H1 (cell line): ENCODE measurements at regions not wholly inside any gene's neighbourhood (a gene's known extent, or its start where the extent isn't known, plus 50 kb on each side); places are given as distances from the start of the nearest gene placed in this dataset.

Experiments
- CTCF ChIA-PET: fragments of 300-600 bp; sonication (Branson Sonifier 250); formaldehyde crosslinking; loops from one replicate; lab custom pipeline; 2021; ENCODE audit not compliant: partially characterized antibody; lab: Charles Lee
- POLR2A ChIA-PET: fragments of 300-600 bp; sonication (Branson Sonifier 250); formaldehyde crosslinking; loops from one replicate; lab custom pipeline; 2021; ENCODE audit warnings: inconsistent platforms; ENCODE audit not compliant: partially characterized antibody; lab: Charles Lee
- DNase-seq, 2 experiments: peaks; one replicate each; pipeline versions ENCODE4 v3.0.0 to v3.0.0-alpha.2; 2010 to 2022; ENCODE audit warnings: low spot score in 2 of 2, low read depth in 1 of 2, mixed read lengths in 1 of 2
- FAIRE-seq: peaks from 2 replicates; lab custom pipeline; 2011; peaks lifted over from hg19 to GRCh38; lab: Jason Lieb, UNC
- H2AFZ ChIP-seq: 2 replicates; pipeline ENCODE4 v1.8.1; 2012; ENCODE audit warnings: low read length, inconsistent platforms
- H2AK5ac ChIP-seq: 2 replicates; pipeline ENCODE4 v1.6.1; 2013; ENCODE audit warnings: low read depth, low read length
- H2BK120ac ChIP-seq: replicated peaks from 2 replicates; pipeline ENCODE3; 2013; ENCODE audit warnings: low read depth, low read length, inconsistent platforms
- H2BK12ac ChIP-seq: 2 replicates; pipeline ENCODE4 v1.6.1; 2013; ENCODE audit warnings: low read depth, low read length
- H2BK15ac ChIP-seq: 2 replicates; pipeline ENCODE4 v1.6.1; 2013; ENCODE audit warnings: low read length
- H2BK20ac ChIP-seq: 2 replicates; pipeline ENCODE4 v1.6.1; 2013; ENCODE audit warnings: low read length
- H2BK5ac ChIP-seq: 2 replicates; pipeline ENCODE4 v1.6.1; 2013; ENCODE audit warnings: low read depth, low read length
- H3K14ac ChIP-seq: 2 replicates; pipeline ENCODE4 v1.6.1; 2013; ENCODE audit warnings: inconsistent platforms; ENCODE audit not compliant: insufficient read length
- H3K18ac ChIP-seq: 2 replicates; pipeline ENCODE4 v1.6.1; 2013; ENCODE audit warnings: low read length; ENCODE audit errors: extremely low read depth
- H3K23ac ChIP-seq: 2 replicates; pipeline ENCODE4 v1.6.1; 2013; ENCODE audit warnings: inconsistent platforms; ENCODE audit not compliant: insufficient read length
- H3K23me2 ChIP-seq: 2 replicates; pipeline ENCODE4 v1.6.1; 2013; ENCODE audit warnings: low read depth, low read length
- H3K27ac ChIP-seq: 2 replicates; pipeline ENCODE4 v1.6.1; 2011; ENCODE audit warnings: low read depth, low read length, inconsistent platforms
- H3K27me3 ChIP-seq, 4 experiments: replicated peaks in 1 of 4; 1 replicate in 1 of 4; 2 replicates in 3 of 4; pipeline versions ENCODE4 v1.6.1 to v1.8.1; 2011 to 2013; ENCODE audit warnings: low read length in 3 of 4, mild to moderate bottlenecking in 3 of 4, inconsistent platforms in 2 of 4, mixed read lengths in 2 of 4, moderate library complexity in 1 of 4; ENCODE audit not compliant: control insufficient read depth in 3 of 4, insufficient read depth in 3 of 4; ENCODE audit errors: extremely low read depth in 1 of 4
- H3K36me3 ChIP-seq, 4 experiments: 2 replicates each; pipeline versions ENCODE4 v1.6.1 to v1.8.1; 2011 to 2013; ENCODE audit warnings: mild to moderate bottlenecking in 4 of 4, low read length in 3 of 4, moderate library complexity in 2 of 4, control low read depth in 1 of 4, inconsistent platforms in 1 of 4; ENCODE audit not compliant: insufficient read depth in 4 of 4, control insufficient read depth in 2 of 4
- H3K4ac ChIP-seq: replicated peaks from 2 replicates; pipeline ENCODE3; 2013; ENCODE audit warnings: low read length, low read depth, mixed read lengths, inconsistent platforms; ENCODE audit not compliant: insufficient read length
- H3K4me1 ChIP-seq, 4 experiments: replicated peaks in 1 of 4; 1 replicate in 1 of 4; 2 replicates in 3 of 4; pipeline versions ENCODE4 v1.6.1 to v1.8.1; 2011 to 2013; ENCODE audit warnings: low read length in 3 of 4, inconsistent platforms in 2 of 4, mixed read lengths in 1 of 4; ENCODE audit not compliant: insufficient read depth in 4 of 4, control insufficient read depth in 3 of 4
- H3K4me2 ChIP-seq, 2 experiments: 2 replicates each; pipeline versions ENCODE4 v1.6.1 to v1.8.1; 2011 to 2013; ENCODE audit warnings: low read depth in 2 of 2, low read length in 2 of 2, control low read depth in 1 of 2, inconsistent platforms in 1 of 2, mild to moderate bottlenecking in 1 of 2; ENCODE audit not compliant: insufficient read depth in 1 of 2
- H3K4me3 ChIP-seq, 4 experiments: fragments of 200-600, 300-600 bp in 1 of 4; sonication (generic), shearing (Covaris generic), sonication (Bioruptor Twin) in 1 of 4; 2 replicates each; pipeline versions ENCODE4 v1.5.1 to v1.8.1; 2011 to 2016; ENCODE audit warnings: low read length in 4 of 4, low read depth in 3 of 4, control low read depth in 2 of 4, inconsistent platforms in 2 of 4, mild to moderate bottlenecking in 2 of 4, mixed read lengths in 1 of 4, moderate library complexity in 1 of 4; ENCODE audit not compliant: insufficient read depth in 2 of 4; ENCODE audit errors: extremely low read depth in 1 of 4
- H3K56ac ChIP-seq: replicated peaks from 2 replicates; pipeline ENCODE3; 2013; ENCODE audit warnings: low read depth, mild to moderate bottlenecking, mixed read lengths, low read length, inconsistent platforms; ENCODE audit not compliant: insufficient read length
- H3K79me1 ChIP-seq: 2 replicates; pipeline ENCODE4 v1.6.1; 2013; ENCODE audit warnings: low read depth, low read length, control low read depth
- H3K79me2 ChIP-seq, 2 experiments: 2 replicates each; pipeline versions ENCODE4 v1.6.1 to v1.8.1; 2012 to 2013; ENCODE audit warnings: low read length in 2 of 2, mild to moderate bottlenecking in 2 of 2, inconsistent platforms in 1 of 2; ENCODE audit not compliant: insufficient read depth in 2 of 2, control insufficient read depth in 1 of 2
- H3K9ac ChIP-seq, 4 experiments: replicated peaks in 1 of 4; 1 replicate in 1 of 4; 2 replicates in 3 of 4; pipeline versions ENCODE4 v1.6.1 to v1.8.1; 2011 to 2013; ENCODE audit warnings: low read depth in 3 of 4, low read length in 3 of 4, control low read depth in 2 of 4, mild to moderate bottlenecking in 2 of 4, moderate library complexity in 2 of 4, inconsistent platforms in 1 of 4; ENCODE audit errors: extremely low read depth in 1 of 4
- H3K9me3 ChIP-seq, 2 experiments: 2 replicates each; pipeline versions ENCODE4 v1.6.1 to v1.8.1; 2012 to 2013; ENCODE audit warnings: mild to moderate bottlenecking in 2 of 2, moderate library complexity in 2 of 2, control low read depth in 1 of 2, inconsistent platforms in 1 of 2, low read depth in 1 of 2, low read length in 1 of 2, mixed read lengths in 1 of 2; ENCODE audit not compliant: insufficient read depth in 2 of 2
- H4K20me1 ChIP-seq, 2 experiments: replicated peaks in 1 of 2; 2 replicates each; pipeline versions ENCODE3 to v1.8.1; 2011 to 2013; ENCODE audit warnings: inconsistent platforms in 2 of 2, low read length in 2 of 2, mild to moderate bottlenecking in 1 of 2; ENCODE audit not compliant: insufficient read depth in 2 of 2, control insufficient read depth in 1 of 2
- H4K5ac ChIP-seq: 2 replicates; pipeline ENCODE4 v1.6.1; 2013; ENCODE audit warnings: low read length, low read depth, mixed read lengths, inconsistent platforms; ENCODE audit not compliant: insufficient read length
- H4K8ac ChIP-seq: 2 replicates; pipeline ENCODE4 v1.8.0; 2013; ENCODE audit warnings: mild to moderate bottlenecking, moderate library complexity, low read length, inconsistent platforms; ENCODE audit not compliant: insufficient read depth; ENCODE audit errors: extremely low read depth
- H4K91ac ChIP-seq: replicated peaks from 2 replicates; pipeline ENCODE3; 2013; ENCODE audit warnings: low read length, mixed read lengths, inconsistent platforms; ENCODE audit not compliant: insufficient read length
- EGR1 ChIP-seq: IDR thresholded peaks from 2 replicates; pipeline ENCODE4 v1.6.1; 2011; ENCODE audit warnings: low read depth, low read length, borderline replicate concordance
- EP300 ChIP-seq, 2 experiments: IDR thresholded peaks; 1 replicate in 1 of 2; 2 replicates in 1 of 2; pipeline ENCODE4 v1.6.1; 2011 to 2012; ENCODE audit warnings: low read depth in 2 of 2, low read length in 2 of 2, mild to moderate bottlenecking in 2 of 2, borderline replicate concordance in 1 of 2, inconsistent platforms in 1 of 2, moderate library complexity in 1 of 2
- HDAC2 ChIP-seq, 2 experiments: fragments of 300-600 bp in 1 of 2; sonication (generic) in 1 of 2; IDR thresholded peaks; 2 replicates each; pipeline ENCODE4 v1.6.1; 2011 to 2012; ENCODE audit warnings: low read depth in 2 of 2, low read length in 2 of 2, mild to moderate bottlenecking in 2 of 2, moderate library complexity in 2 of 2, borderline replicate concordance in 1 of 2, inconsistent platforms in 1 of 2
- NANOG ChIP-seq: IDR thresholded peaks from 2 replicates; pipeline ENCODE4 v1.6.1; 2011; ENCODE audit warnings: low read length, low read depth, mild to moderate bottlenecking, inconsistent platforms; ENCODE audit not compliant: insufficient read depth, poor library complexity, severe bottlenecking
- NRF1 ChIP-seq: IDR thresholded peaks from 2 replicates; pipeline ENCODE4 v1.6.1; 2011; ENCODE audit warnings: mild to moderate bottlenecking, low read depth, low read length, improper control_type of control experiment
- PHF8 ChIP-seq: fragments of 200-600 bp; sonication (generic); conservative IDR thresholded peaks from 2 replicates; pipeline ENCODE4 v1.7.1; 2012; ENCODE audit warnings: low read depth, mild to moderate bottlenecking, inconsistent platforms, low read length, moderate library complexity
- RAD21 ChIP-seq, 2 experiments: IDR thresholded peaks in 1 of 2; conservative IDR thresholded peaks in 1 of 2; 2 replicates each; pipeline ENCODE4 v1.6.1; 2011; ENCODE audit warnings: low read depth in 2 of 2, low read length in 2 of 2, improper control_type of control experiment in 1 of 2, inconsistent platforms in 1 of 2, mild to moderate bottlenecking in 1 of 2, moderate library complexity in 1 of 2
- RFX5 ChIP-seq: IDR thresholded peaks from 2 replicates; pipeline ENCODE4 v1.6.1; 2011; ENCODE audit warnings: low read depth, low read length, improper control_type of control experiment, borderline replicate concordance
- SAP30 ChIP-seq: fragments of 300-600 bp; sonication (generic); IDR thresholded peaks from 2 replicates; pipeline ENCODE4 v1.7.1; 2012; ENCODE audit warnings: low read length, moderate library complexity, mild to moderate bottlenecking, inconsistent platforms; ENCODE audit not compliant: insufficient read depth, insufficient replicate concordance
- SIX5 ChIP-seq: IDR thresholded peaks from 2 replicates; pipeline ENCODE4 v1.6.1; 2011; ENCODE audit warnings: mild to moderate bottlenecking, low read depth, low read length
- SP1 ChIP-seq: IDR thresholded peaks from 2 replicates; pipeline ENCODE4 v1.6.1; 2011; ENCODE audit warnings: low read depth, low read length
- SP4 ChIP-seq: IDR thresholded peaks from 2 replicates; pipeline ENCODE4 v1.6.1; 2012; ENCODE audit warnings: low read length, inconsistent platforms
- TAF7 ChIP-seq: optimal IDR thresholded peaks from 2 replicates; pipeline ENCODE3; 2011; ENCODE audit warnings: low read depth, mild to moderate bottlenecking, inconsistent platforms, low read length, moderate library complexity, borderline replicate concordance
- TCF12 ChIP-seq: IDR thresholded peaks from 2 replicates; pipeline ENCODE4 v1.6.1; 2011; ENCODE audit warnings: low read depth, mild to moderate bottlenecking, low read length
- whole genome bisulfite sequencing, 2 experiments: shearing (Covaris generic) in 1 of 2; methylation state at CpG; one replicate each; pipeline versions ENCODE4 v1.1.6 to v1.1.7; 2013 to 2015; ENCODE audit warnings: low lambda C conversion rate in 2 of 2, mixed read lengths in 2 of 2, inconsistent platforms in 1 of 2, low coverage in 1 of 2, missing lambda C conversion rate in 1 of 2; ENCODE audit not compliant: insufficient replicate concordance in 2 of 2, insufficient coverage in 1 of 2, insufficient read length in 1 of 2; ENCODE audit errors: extremely low coverage in 1 of 2, missing lambda C conversion rate in 1 of 2; 5-methylcytosine and 5-hydroxymethylcytosine counted together

GRCh38 chr9:12882430-12882829, 107.6 kb downstream of the LURAP1L start:
- ChIA-PET POLR2A (no interaction called here), CTCF (interaction anchor here (1.3 kb wide), 1 partner anchor 160 kb away, joined by 7 read pairs; no protein-coding TSS in a partner anchor)
- Histone ChIP-seq H3K4me2 (no peak overlapping the region), H3K79me2 (no peaks in the 10 kb centered on the region), H4K91ac (no peak overlapping the region), H3K56ac (no peak overlapping the region), H3K27me3 (no peaks in the 10 kb centered on the region), H3K9me3 (no peaks in the 10 kb centered on the region), H3K9ac (no peak overlapping the region), H3K4ac (no peak overlapping the region), H3K36me3 (no peaks in the 10 kb centered on the region), H4K8ac (no peak overlapping the region), H2BK12ac (no peak overlapping the region), H2BK120ac (no peak overlapping the region), H3K14ac (no peak overlapping the region), H2AK5ac (no peak overlapping the region), H3K79me1 (no peaks in the 10 kb centered on the region), H3K27ac (no peak overlapping the region), H2BK20ac (no peak overlapping the region), H3K4me1 (0 out of 7 replicates have a peak, but pooled peaks cover 0 to 2% (median 0%) of the 10 kb centered on the region in 4 experiments), H3K23me2 (no peaks in the 10 kb centered on the region), H3K4me3 (no peak overlapping the region), H4K20me1 (no peaks in the 10 kb centered on the region), H3K18ac (no peak overlapping the region), H2BK15ac (no peak overlapping the region), H2BK5ac (no peak overlapping the region), H4K5ac (no peak overlapping the region), H3K23ac (no peak overlapping the region), H2AFZ (no peak overlapping the region)
- DNase-seq (no peak), FAIRE-seq (no peak)
- WGBS, 2 experiments: 100% methylated on average over 2 of the region's 2 CpGs; no CpG with 5 or more reads in 1 of the 2 experiments
- TF ChIP-seq RFX5: no peak
- TF ChIP-seq TAF7: no peak
- TF ChIP-seq SP4: no peak
- no peak for TF ChIP-seq HDAC2 (IDR thresholded peaks at IDR 0.05; ENCODE audit: borderline replicate concordance in 1 of 2, low read depth in 2 of 2, low read length in 2 of 2)
- TF ChIP-seq RAD21 (IDR thresholded peaks at IDR 0.05 in 1 of 2, conservative IDR thresholded peaks at IDR 0.05 in 1 of 2; ENCODE audit: low read depth in 2 of 2, low read length in 2 of 2): no peak
- TF ChIP-seq NRF1: no peak
- TF ChIP-seq EP300 (IDR thresholded peaks at IDR 0.05; ENCODE audit: borderline replicate concordance in 1 of 2, low read depth in 2 of 2, low read length in 2 of 2): no peak
- TF ChIP-seq TCF12: no peak
- no peak for TF ChIP-seq EGR1
- TF ChIP-seq SAP30: no peak
- TF ChIP-seq SIX5: no peak
- TF ChIP-seq PHF8: no peak
- no peak for TF ChIP-seq NANOG
- TF ChIP-seq SP1: no peak
